Type B pancreatic cell (in vitro differentiated cells): ENCODE measurements at regions not wholly inside any gene's neighbourhood (a gene's known extent, or its start where the extent isn't known, plus 50 kb on each side); places are given as distances from the start of the nearest gene placed in this dataset.
A peak's percentile ranks its signal among the peaks of the same experiment; 100 is the strongest.

Experiments used
- DNase-seq: peaks from one replicate; pipeline ENCODE4 v3.0.0; 2021; ENCODE audit warnings: mixed read lengths; ENCODE audit not compliant: unreplicated experiment; ENCODE audit errors: extremely low spot score
- H3K27ac Mint-ChIP-seq: 2 replicates; pipeline ENCODE4 v1.8.0; 2021; ENCODE audit warnings: mild to moderate bottlenecking, mixed read lengths
- H3K27me3 Mint-ChIP-seq: 2 replicates; pipeline ENCODE4 v1.8.0; 2021; ENCODE audit warnings: mixed read lengths
- H3K36me3 Mint-ChIP-seq: 2 replicates; pipeline ENCODE4 v1.8.0; 2021; ENCODE audit warnings: mixed read lengths
- H3K4me1 Mint-ChIP-seq: one replicate; pipeline ENCODE4 v1.8.0; 2021; ENCODE audit warnings: mixed read lengths; ENCODE audit not compliant: unreplicated experiment
- H3K4me3 Mint-ChIP-seq: 2 replicates; pipeline ENCODE4 v1.8.0; 2021; ENCODE audit warnings: mild to moderate bottlenecking, mixed read lengths
- H3K9me3 Mint-ChIP-seq: 2 replicates; pipeline ENCODE4 v1.8.0; 2021; ENCODE audit warnings: mixed read lengths
- CTCF ChIP-seq: fragments of 200-600 bp; sonication (generic); conservative IDR thresholded peaks from 2 replicates; pipeline ENCODE4 v1.5.0; 2021; ENCODE audit warnings: antibody characterized with exemption, mild to moderate bottlenecking

- no peak for TF ChIP-seq CTCF
- Mint-ChIP-seq H3K4me1 (peaks cover 6% of the 10 kb centered on the region), H3K27ac (no peak overlapping the region), H3K9me3 (no peaks in the 10 kb centered on the region), H3K4me3 (no peak overlapping the region), H3K36me3 (no peaks in the 10 kb centered on the region), H3K27me3 (peaks cover 3% of the 10 kb centered on the region)
- DNase-seq: no peak
Observed at GRCh38 chr4:185932491-185932890, 120.5 kb upstream of the SORBS2 start.

- peaks cover 6% of the 10 kb centered on the region for H3K4me1 Mint-ChIP-seq
- H3K9me3 Mint-ChIP-seq: no peaks in the 10 kb centered on the region
- no peaks in the 10 kb centered on the region for H3K36me3 Mint-ChIP-seq
- no peak for TF ChIP-seq CTCF
- no peak for DNase-seq
- no peak overlapping the region for H3K4me3 Mint-ChIP-seq
- H3K27ac Mint-ChIP-seq: no peak overlapping the region
- H3K27me3 Mint-ChIP-seq: peaks cover 3% of the 10 kb centered on the region
Observed at GRCh38 chr4:185933078-185933581, 121.1 kb upstream of the SORBS2 start.

- no peak for TF ChIP-seq CTCF
- H3K4me1 Mint-ChIP-seq: peaks cover 6% of the 10 kb centered on the region
- H3K9me3 Mint-ChIP-seq: no peaks in the 10 kb centered on the region
- no peak overlapping the region for H3K4me3 Mint-ChIP-seq
- peaks cover 3% of the 10 kb centered on the region for H3K27me3 Mint-ChIP-seq
- no peak for DNase-seq
- no peaks in the 10 kb centered on the region for H3K36me3 Mint-ChIP-seq
- peak overlapping the region; percentile 42 for H3K27ac Mint-ChIP-seq
Observed at GRCh38 chr4:185936650-185937376, 124.8 kb upstream of the SORBS2 start.

- no peak for TF ChIP-seq CTCF
- H3K9me3 Mint-ChIP-seq: peaks cover 5% of the 10 kb centered on the region
- no peak for DNase-seq
- no peaks in the 10 kb centered on the region for H3K4me1 Mint-ChIP-seq
- peaks cover under 1% of the 10 kb centered on the region for H3K27me3 Mint-ChIP-seq
- H3K36me3 Mint-ChIP-seq: no peaks in the 10 kb centered on the region
- H3K27ac Mint-ChIP-seq: no peak overlapping the region
- H3K4me3 Mint-ChIP-seq: no peak overlapping the region
Observed at GRCh38 chr4:185938654-185939053, 126.7 kb upstream of the SORBS2 start.

- Mint-ChIP-seq H3K9me3 (peaks cover 5% of the 10 kb centered on the region), H3K27ac (no peak overlapping the region), H3K4me3 (no peak overlapping the region), H3K4me1 (no peaks in the 10 kb centered on the region), H3K36me3 (no peaks in the 10 kb centered on the region), H3K27me3 (peaks cover 3% of the 10 kb centered on the region)
- TF ChIP-seq CTCF: no peak
- no peak for DNase-seq
Observed at GRCh38 chr4:185941461-185941860, 127.5 kb upstream of the TLR3 start.
